ENCODE measurements at regions not wholly inside any gene's neighbourhood (a gene's known extent, or its start where the extent isn't known, plus 50 kb on each side); places are given as distances from the start of the nearest gene placed in this dataset.

DNA sequence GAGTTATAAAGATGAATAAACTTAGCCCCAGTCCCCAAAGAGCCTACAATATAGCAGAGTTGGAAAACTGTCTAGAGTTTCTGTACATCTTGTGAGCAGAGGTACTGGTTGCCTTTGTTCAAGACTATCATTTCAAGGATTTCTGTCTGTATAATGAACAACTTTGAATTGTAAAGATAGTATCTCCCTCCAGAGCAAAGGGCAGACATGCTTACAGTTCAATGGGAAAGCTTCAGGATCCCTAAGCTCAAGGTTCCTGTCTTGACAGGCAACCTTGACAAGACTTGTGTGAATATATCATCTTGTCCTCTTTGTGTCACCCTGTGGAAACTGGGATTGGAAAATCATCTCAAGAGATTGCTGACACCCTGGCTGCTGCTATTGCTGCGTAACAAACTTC lies 242.8 kb upstream of the VLDLR start:
- H3K79me2 ChIP-seq (ENCODE audit: control insufficient read depth, insufficient read depth, low read length): no peaks in the 10 kb centered on the region
- H3K27ac ChIP-seq (ENCODE audit: insufficient read depth, low read length): no peak overlapping the region
- no peaks in the 10 kb centered on the region for H3K4me1 ChIP-seq (ENCODE audit: control insufficient read depth, extremely low read depth, insufficient read depth, low read length)
- TF ChIP-seq, protein P1, sequence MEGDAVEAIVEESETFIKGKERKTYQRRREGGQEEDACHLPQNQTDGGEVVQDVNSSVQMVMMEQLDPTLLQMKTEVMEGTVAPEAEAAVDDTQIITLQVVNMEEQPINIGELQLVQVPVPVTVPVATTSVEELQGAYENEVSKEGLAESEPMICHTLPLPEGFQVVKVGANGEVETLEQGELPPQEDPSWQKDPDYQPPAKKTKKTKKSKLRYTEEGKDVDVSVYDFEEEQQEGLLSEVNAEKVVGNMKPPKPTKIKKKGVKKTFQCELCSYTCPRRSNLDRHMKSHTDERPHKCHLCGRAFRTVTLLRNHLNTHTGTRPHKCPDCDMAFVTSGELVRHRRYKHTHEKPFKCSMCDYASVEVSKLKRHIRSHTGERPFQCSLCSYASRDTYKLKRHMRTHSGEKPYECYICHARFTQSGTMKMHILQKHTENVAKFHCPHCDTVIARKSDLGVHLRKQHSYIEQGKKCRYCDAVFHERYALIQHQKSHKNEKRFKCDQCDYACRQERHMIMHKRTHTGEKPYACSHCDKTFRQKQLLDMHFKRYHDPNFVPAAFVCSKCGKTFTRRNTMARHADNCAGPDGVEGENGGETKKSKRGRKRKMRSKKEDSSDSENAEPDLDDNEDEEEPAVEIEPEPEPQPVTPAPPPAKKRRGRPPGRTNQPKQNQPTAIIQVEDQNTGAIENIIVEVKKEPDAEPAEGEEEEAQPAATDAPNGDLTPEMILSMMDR (conservative IDR thresholded peaks at IDR 0.05 in 1 of 2, IDR thresholded peaks at IDR 0.05 in 1 of 2; ENCODE audit: low read depth in 1 of 2, low read length in 2 of 2): no peak
- no peak for TF ChIP-seq EZH2 (IDR thresholded peaks at IDR 0.05; ENCODE audit: low read length, missing control alignments)
- no peak for DNase-seq (ENCODE audit: low read depth in 2 of 2)
- no peak overlapping the region for H2AFZ ChIP-seq (ENCODE audit: low read length)
- no peaks in the 10 kb centered on the region for H3K36me3 ChIP-seq (ENCODE audit: control insufficient read depth, insufficient read depth, low read length)
- H3K4me2 ChIP-seq (ENCODE audit: extremely low read depth, insufficient read depth, low read length): no peak overlapping the region
- no peak overlapping the region for H3K9ac ChIP-seq (ENCODE audit: insufficient read depth, low read length)
- H3K27me3 ChIP-seq (ENCODE audit: control insufficient read depth, insufficient read depth, low read length): no peaks in the 10 kb centered on the region
- no peaks in the 10 kb centered on the region for H4K20me1 ChIP-seq (ENCODE audit: control insufficient read depth, extremely low read depth, insufficient read depth, low read length)
- no peaks in the 10 kb centered on the region for H3K9me3 ChIP-seq (ENCODE audit: control insufficient read depth, insufficient read depth, low read depth, low read length)
- H3K4me3 ChIP-seq (replicated peaks in 1 of 4; ENCODE audit: control extremely low read depth in 1 of 4, insufficient read depth in 1 of 4, low read depth in 3 of 4, low read length in 4 of 4): no peak overlapping the region

GRCh38 chr9:2384741-2385140 lies 236.8 kb upstream of the VLDLR start:
- Histone ChIP-seq H3K9me3 (ENCODE audit: control insufficient read depth, insufficient read depth, low read depth, low read length) (no peaks in the 10 kb centered on the region), H3K27me3 (ENCODE audit: control insufficient read depth, insufficient read depth, low read length) (no peaks in the 10 kb centered on the region), H4K20me1 (ENCODE audit: control insufficient read depth, extremely low read depth, insufficient read depth, low read length) (no peaks in the 10 kb centered on the region), H3K36me3 (ENCODE audit: control insufficient read depth, insufficient read depth, low read length) (no peaks in the 10 kb centered on the region), H3K4me2 (ENCODE audit: extremely low read depth, insufficient read depth, low read length) (no peak overlapping the region), H3K9ac (ENCODE audit: insufficient read depth, low read length) (no peak overlapping the region), H3K4me3 (replicated peaks in 1 of 4; ENCODE audit: control extremely low read depth in 1 of 4, insufficient read depth in 1 of 4, low read depth in 3 of 4, low read length in 4 of 4) (no peak overlapping the region), H2AFZ (ENCODE audit: low read length) (no peak overlapping the region), H3K79me2 (ENCODE audit: control insufficient read depth, insufficient read depth, low read length) (no peaks in the 10 kb centered on the region), H3K4me1 (ENCODE audit: control insufficient read depth, extremely low read depth, insufficient read depth, low read length) (no peaks in the 10 kb centered on the region), H3K27ac (ENCODE audit: insufficient read depth, low read length) (no peak overlapping the region)
- DNase-seq (ENCODE audit: low read depth in 2 of 2): no peak
- TF ChIP-seq, protein P1 (conservative IDR thresholded peaks at IDR 0.05 in 1 of 2, IDR thresholded peaks at IDR 0.05 in 1 of 2; ENCODE audit: low read depth in 1 of 2, low read length in 2 of 2): no peak
- TF ChIP-seq EZH2 (IDR thresholded peaks at IDR 0.05; ENCODE audit: low read length, missing control alignments): no peak

DNA sequence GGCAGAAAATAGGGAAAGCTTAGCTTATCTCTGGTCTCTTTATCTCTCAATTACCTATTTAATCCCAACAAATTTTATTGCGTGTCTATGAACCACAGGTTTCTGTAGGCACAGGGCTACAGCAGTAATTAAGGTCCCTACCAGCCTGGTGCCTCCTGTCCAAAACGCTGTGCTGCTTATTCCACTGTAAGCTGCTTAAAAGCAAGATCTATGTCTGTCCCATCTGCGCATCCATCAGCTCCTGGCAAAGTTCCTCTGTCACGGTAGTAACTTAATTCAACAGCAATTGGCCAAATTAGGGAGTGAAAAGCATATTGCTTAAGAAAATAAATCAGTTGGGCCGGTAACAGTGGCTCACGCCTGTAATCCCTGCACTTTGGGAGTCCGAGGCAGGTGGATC lies 235.8 kb upstream of the VLDLR start:
- no peaks in the 10 kb centered on the region for H3K9me3 ChIP-seq (ENCODE audit: control insufficient read depth, insufficient read depth, low read depth, low read length)
- no peaks in the 10 kb centered on the region for H3K4me1 ChIP-seq (ENCODE audit: control insufficient read depth, extremely low read depth, insufficient read depth, low read length)
- no peak overlapping the region for H3K9ac ChIP-seq (ENCODE audit: insufficient read depth, low read length)
- H3K79me2 ChIP-seq (ENCODE audit: control insufficient read depth, insufficient read depth, low read length): no peaks in the 10 kb centered on the region
- TF ChIP-seq, protein P1 (conservative IDR thresholded peaks at IDR 0.05 in 1 of 2, IDR thresholded peaks at IDR 0.05 in 1 of 2; ENCODE audit: low read depth in 1 of 2, low read length in 2 of 2): no peak
- no peak for TF ChIP-seq EZH2 (IDR thresholded peaks at IDR 0.05; ENCODE audit: low read length, missing control alignments)
- H3K27ac ChIP-seq (ENCODE audit: insufficient read depth, low read length): no peak overlapping the region
- H4K20me1 ChIP-seq (ENCODE audit: control insufficient read depth, extremely low read depth, insufficient read depth, low read length): no peaks in the 10 kb centered on the region
- no peaks in the 10 kb centered on the region for H3K27me3 ChIP-seq (ENCODE audit: control insufficient read depth, insufficient read depth, low read length)
- no peak overlapping the region for H2AFZ ChIP-seq (ENCODE audit: low read length)
- DNase-seq (ENCODE audit: low read depth in 2 of 2): no peak
- no peaks in the 10 kb centered on the region for H3K36me3 ChIP-seq (ENCODE audit: control insufficient read depth, insufficient read depth, low read length)
- H3K4me3 ChIP-seq (replicated peaks in 1 of 4; ENCODE audit: control extremely low read depth in 1 of 4, insufficient read depth in 1 of 4, low read depth in 3 of 4, low read length in 4 of 4): no peak overlapping the region
- no peak overlapping the region for H3K4me2 ChIP-seq (ENCODE audit: extremely low read depth, insufficient read depth, low read length)

All from fibroblast of lung (primary cell).